Retinal pigment epithelial cell (primary cell): ENCODE measurements at regions not wholly inside any gene's neighbourhood (a gene's known extent, or its start where the extent isn't known, plus 50 kb on each side); places are given as distances from the start of the nearest gene placed in this dataset.

Experiments used
- DNase-seq: peaks from one replicate; pipeline ENCODE4 v3.0.0-alpha.2; 2010; ENCODE audit warnings: low read depth
- H3K4me3 ChIP-seq: 2 replicates; pipeline ENCODE4 v1.5.1; 2011; ENCODE audit warnings: mild to moderate bottlenecking, low read length, control low read depth, moderate library complexity
- CTCF ChIP-seq: conservative IDR thresholded peaks from 2 replicates; pipeline ENCODE4 v1.5.1; 2011; ENCODE audit warnings: low read depth, low read length, control low read depth, inconsistent platforms

DNA sequence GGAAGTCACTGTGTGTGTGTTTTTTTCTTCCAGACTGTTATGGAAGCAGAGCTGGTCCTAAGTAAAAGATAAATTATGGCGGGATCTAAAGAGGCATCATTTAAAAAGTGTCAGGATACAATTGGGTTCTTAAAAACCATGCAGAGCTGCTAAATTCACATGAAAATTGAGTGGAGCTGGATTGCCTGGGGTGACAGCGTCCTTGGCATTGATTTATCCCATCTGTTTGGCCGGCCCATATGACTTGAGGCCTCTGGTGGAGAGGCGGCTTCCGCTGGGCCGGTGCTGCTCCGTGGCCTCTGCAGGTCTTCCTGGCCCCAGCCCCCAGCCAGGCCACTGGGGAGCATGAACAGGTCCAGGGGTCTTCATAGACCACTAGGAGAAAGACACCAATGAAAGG lies 165.5 kb downstream of the GLI2 start:
- H3K4me3 ChIP-seq, result no peak overlapping the region
- no peak for TF ChIP-seq CTCF
- no peak for DNase-seq

GRCh38 chr2:120902592-120902991 lies 166.9 kb downstream of the GLI2 start:
- H3K4me3 ChIP-seq, result no peak overlapping the region
- DNase-seq, result no peak
- no peak for TF ChIP-seq CTCF

DNA sequence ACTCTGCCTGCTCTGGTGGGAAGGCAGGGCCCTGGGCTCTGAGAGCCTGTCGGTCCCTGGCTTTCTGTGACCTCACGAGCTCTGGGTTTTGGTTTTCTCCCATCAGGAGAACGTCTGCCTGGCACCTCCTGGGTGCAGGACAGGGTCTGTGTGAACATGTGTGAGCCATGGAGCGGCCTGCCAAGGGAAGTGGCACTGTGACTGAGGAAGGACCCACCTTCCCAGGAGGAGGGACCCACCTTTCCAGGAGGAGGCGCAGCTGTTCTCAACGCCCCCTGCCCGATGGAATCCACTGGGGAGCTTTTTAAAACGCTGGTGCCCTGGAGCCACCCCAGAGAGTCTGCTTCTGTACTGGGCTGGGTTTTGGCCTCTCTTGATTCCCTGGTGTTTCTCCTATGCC lies 168.7 kb downstream of the GLI2 start:
- DNase-seq, result no peak

GRCh38 chr2:120904830-120905234 lies 169.2 kb downstream of the GLI2 start:
- no peak overlapping the region for H3K4me3 ChIP-seq
- DNase-seq, result no peak
- no peak for TF ChIP-seq CTCF

More for the DNA sequence above, 168.7 kb downstream of the GLI2 start:
- no peak overlapping the region for H3K4me3 ChIP-seq
- no peak for TF ChIP-seq CTCF

DNA sequence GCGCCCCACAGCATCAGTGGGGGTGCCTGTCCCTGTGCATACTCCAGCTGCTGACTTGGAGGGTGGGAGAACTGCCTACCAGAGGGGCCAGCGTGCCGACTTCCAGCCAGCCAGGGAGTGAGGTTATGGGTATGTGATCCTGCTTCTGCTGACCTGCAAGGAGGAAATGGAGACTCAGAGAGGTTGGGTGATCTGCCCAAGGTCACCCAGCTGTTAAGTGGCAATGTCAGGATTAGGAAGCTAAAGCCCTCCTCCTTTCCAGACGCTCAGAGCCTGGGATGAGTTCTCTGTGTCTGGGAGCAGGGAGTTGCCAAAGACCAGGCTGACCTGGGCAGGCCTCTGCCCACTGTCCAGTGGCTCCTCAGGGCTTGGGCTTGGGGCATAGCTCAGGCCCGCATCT lies 169.6 kb downstream of the GLI2 start:
- no peak for TF ChIP-seq CTCF
- no peak for DNase-seq

DNA sequence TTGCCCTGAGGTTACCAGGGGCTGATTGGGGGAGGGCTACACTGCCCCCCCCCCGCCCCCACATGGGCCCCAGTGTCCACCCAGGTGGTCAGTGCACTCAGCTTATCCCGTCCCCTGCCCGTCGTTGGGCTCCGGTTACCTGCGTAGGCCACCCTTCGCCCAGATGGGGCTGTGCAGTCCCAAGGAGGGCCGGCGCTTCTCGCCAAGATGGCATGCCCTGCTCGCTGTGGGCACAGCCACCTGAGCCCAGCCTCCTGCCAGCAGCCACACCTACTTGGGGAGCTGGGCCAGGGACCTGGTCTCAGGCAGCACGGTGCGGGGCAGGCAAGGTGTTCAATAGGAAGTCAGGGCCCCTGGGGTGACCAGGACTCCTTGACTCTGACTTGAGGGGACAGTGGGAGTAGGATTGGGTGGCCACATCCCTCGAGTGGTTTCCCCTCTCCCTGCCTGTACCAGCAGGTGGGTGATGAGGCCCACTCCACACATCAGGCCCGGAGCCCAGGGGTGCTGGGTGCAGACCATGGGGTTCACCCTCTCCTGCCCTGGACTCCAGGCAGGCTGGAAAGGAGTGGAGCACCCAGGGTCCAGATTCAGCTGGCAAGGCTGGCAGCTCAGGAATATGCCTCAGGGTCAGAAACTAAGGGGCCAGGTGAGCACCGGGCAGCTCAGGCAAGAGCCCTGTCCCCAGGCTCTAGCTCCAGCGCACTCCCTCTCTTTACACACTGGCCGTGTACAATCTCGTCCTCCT lies 170.3 kb downstream of the GLI2 start:
- TF ChIP-seq CTCF, result no peak
- H3K4me3 ChIP-seq, result no peak overlapping the region
- DNase-seq, result no peak

More for the DNA sequence above, 169.6 kb downstream of the GLI2 start:
- H3K4me3 ChIP-seq, result no peak overlapping the region

DNA sequence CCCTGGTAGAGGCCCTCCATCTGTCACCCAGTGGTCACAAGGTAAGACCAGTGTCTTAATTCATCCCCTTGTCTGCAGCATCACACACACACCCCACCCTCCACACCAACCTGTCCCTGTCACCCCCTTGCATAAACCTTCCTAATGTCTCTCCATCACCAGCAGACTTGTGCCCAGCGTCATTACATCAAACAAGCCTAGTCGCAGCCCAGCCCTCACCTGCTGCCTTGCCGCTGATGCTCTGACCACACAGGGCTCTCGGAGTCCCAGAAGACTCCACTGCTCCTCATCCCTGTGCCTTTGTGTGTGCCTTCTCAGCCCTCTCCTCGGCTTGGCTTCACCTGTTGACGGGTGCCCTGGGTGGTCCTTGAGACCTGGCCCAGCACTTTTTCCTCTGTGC lies 171.2 kb downstream of the GLI2 start:
- H3K4me3 ChIP-seq, result no peak overlapping the region
- no peak for TF ChIP-seq CTCF
- DNase-seq, result no peak
